A673 (cell line): ENCODE measurements at regions not wholly inside any gene's neighbourhood (a gene's known extent, or its start where the extent isn't known, plus 50 kb on each side); places are given as distances from the start of the nearest gene placed in this dataset.

ENCODE experiments used
- BruUV-seq: library from RNA; stranded (reverse); fragments of 400-500 nt; replicated peaks from 2 replicates; lab custom pipeline; 2021; lab: Mats Ljungman, UMichigan
- CTCF ChIA-PET: fragments of 300-600 bp; sonication (Branson Sonifier 250); formaldehyde crosslinking; loops from one replicate; lab custom pipeline; 2022; ENCODE audit warnings: antibody characterized with exemption; lab: Charles Lee
- POLR2A ChIA-PET: fragments of 300-600 bp; sonication (Branson Sonifier 250); formaldehyde crosslinking; loops from one replicate; lab custom pipeline; 2022; ENCODE audit warnings: antibody characterized with exemption; ENCODE audit not compliant: low non-redundant PET; lab: Charles Lee
- DNase-seq: peaks from one replicate; pipeline ENCODE4 v3.0.0-alpha.2; 2015; ENCODE audit warnings: low spot score
- H3K27ac ChIP-seq: fragments of 200-600 bp; sonication (generic); 2 replicates; pipeline ENCODE4 v1.5.1; 2016; ENCODE audit warnings: mixed run types, low read depth, mild to moderate bottlenecking, mixed read lengths, antibody characterized with exemption, low read length; ENCODE audit not compliant: poor library complexity, severe bottlenecking
- H3K27me3 ChIP-seq: fragments of 200-600 bp; sonication (generic); replicated peaks from 2 replicates; pipeline ENCODE4 v1.6.1; 2017; ENCODE audit warnings: mixed run types, low read depth, mild to moderate bottlenecking, mixed read lengths, antibody characterized with exemption, low read length; ENCODE audit not compliant: insufficient read depth, poor library complexity
- H3K36me3 ChIP-seq: fragments of 200-600 bp; sonication (generic); 2 replicates; pipeline ENCODE4 v1.6.1; 2016; ENCODE audit warnings: mixed run types, mild to moderate bottlenecking, mixed read lengths, antibody characterized with exemption, low read length; ENCODE audit not compliant: insufficient read depth, poor library complexity, severe bottlenecking
- H3K4me1 ChIP-seq: fragments of 200-600 bp; sonication (generic); 2 replicates; pipeline ENCODE4 v1.6.1; 2017; ENCODE audit warnings: mixed run types, mild to moderate bottlenecking, mixed read lengths, antibody characterized with exemption, low read length; ENCODE audit not compliant: insufficient read depth, poor library complexity, severe bottlenecking
- H3K4me3 ChIP-seq: fragments of 200-600 bp; sonication (generic); 2 replicates; pipeline ENCODE4 v1.5.1; 2016; ENCODE audit warnings: low read depth, mixed run types, mild to moderate bottlenecking, mixed read lengths, low read length; ENCODE audit not compliant: poor library complexity, severe bottlenecking
- H3K9me3 ChIP-seq: fragments of 200-600 bp; sonication (generic); 2 replicates; pipeline ENCODE4 v1.6.1; 2016; ENCODE audit warnings: mixed run types, low read depth, mild to moderate bottlenecking, mixed read lengths, antibody characterized with exemption, low read length; ENCODE audit not compliant: poor library complexity, severe bottlenecking
- EZH2 ChIP-seq: fragments of 200-600 bp; sonication (generic); IDR thresholded peaks from 2 replicates; pipeline ENCODE4 v1.6.1; 2017; ENCODE audit warnings: borderline replicate concordance, low read depth, mild to moderate bottlenecking, mixed read lengths, antibody characterized with exemption, low read length; ENCODE audit not compliant: poor library complexity, severe bottlenecking
- intact Hi-C: fragments of 100-400 bp; cut with micrococcal nuclease; formaldehyde crosslinking; loops from one replicate; pipeline ENCODE4 v1.10.0; 2022; ENCODE audit not compliant: unreplicated experiment
- TF ChIP-seq, protein P1 (sequence below): fragments of 300-800, 200-600 bp; sonication (generic); conservative IDR thresholded peaks from 2 replicates; pipeline ENCODE4 v1.5.1; 2017; ENCODE audit warnings: low read depth, mild to moderate bottlenecking, antibody characterized with exemption, low read length, moderate library complexity, mixed read lengths

DNA sequence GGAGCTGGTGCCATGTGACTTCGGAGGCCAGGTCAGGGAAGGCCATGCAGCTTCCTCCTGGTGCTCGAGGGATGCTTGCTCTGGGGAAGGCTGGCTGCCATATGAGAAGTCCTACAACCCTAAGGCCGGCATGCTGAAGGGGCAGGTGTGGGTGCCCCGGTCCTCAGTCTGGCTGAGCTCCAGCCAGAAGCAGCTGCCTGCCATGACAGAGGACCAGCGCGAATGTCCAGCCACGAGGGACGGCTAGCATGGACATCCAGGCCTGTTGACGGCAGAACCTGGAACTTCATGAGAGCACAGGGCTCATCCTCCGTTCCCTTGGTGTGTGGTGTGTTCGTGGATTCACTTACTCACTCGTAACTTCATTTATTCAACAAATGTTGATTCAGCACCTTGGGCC is 140.6 kb downstream of the IRF8 start:
- intact Hi-C loops, result no loop called here
- no peak for DNase-seq
- no TSS peak for BruUV-seq
- POLR2A ChIA-PET, result no interaction called here
- TF ChIP-seq, protein P1, sequence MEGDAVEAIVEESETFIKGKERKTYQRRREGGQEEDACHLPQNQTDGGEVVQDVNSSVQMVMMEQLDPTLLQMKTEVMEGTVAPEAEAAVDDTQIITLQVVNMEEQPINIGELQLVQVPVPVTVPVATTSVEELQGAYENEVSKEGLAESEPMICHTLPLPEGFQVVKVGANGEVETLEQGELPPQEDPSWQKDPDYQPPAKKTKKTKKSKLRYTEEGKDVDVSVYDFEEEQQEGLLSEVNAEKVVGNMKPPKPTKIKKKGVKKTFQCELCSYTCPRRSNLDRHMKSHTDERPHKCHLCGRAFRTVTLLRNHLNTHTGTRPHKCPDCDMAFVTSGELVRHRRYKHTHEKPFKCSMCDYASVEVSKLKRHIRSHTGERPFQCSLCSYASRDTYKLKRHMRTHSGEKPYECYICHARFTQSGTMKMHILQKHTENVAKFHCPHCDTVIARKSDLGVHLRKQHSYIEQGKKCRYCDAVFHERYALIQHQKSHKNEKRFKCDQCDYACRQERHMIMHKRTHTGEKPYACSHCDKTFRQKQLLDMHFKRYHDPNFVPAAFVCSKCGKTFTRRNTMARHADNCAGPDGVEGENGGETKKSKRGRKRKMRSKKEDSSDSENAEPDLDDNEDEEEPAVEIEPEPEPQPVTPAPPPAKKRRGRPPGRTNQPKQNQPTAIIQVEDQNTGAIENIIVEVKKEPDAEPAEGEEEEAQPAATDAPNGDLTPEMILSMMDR, result no peak
- no peak for TF ChIP-seq EZH2
- Histone ChIP-seq H3K9me3 (no peaks in the 10 kb centered on the region), H3K27ac (no peak overlapping the region), H3K4me3 (no peak overlapping the region), H3K27me3 (peaks cover 22% of the 10 kb centered on the region), H3K4me1 (no peaks in the 10 kb centered on the region), H3K36me3 (no peaks in the 10 kb centered on the region)
- CTCF ChIA-PET, result no interaction called here

- Histone ChIP-seq H3K4me3 (no peak overlapping the region), H3K27me3 (peaks cover 22% of the 10 kb centered on the region), H3K9me3 (no peaks in the 10 kb centered on the region), H3K27ac (no peak overlapping the region), H3K36me3 (no peaks in the 10 kb centered on the region), H3K4me1 (no peaks in the 10 kb centered on the region)
- TF ChIP-seq EZH2, result no peak
- TF ChIP-seq, protein P1, result no peak
- intact Hi-C loops, result no loop called here
- CTCF ChIA-PET, result interaction anchor here (0.5 kb wide), 1 partner anchor 224 kb away, joined by 8 read pairs; no protein-coding TSS in a partner anchor
- BruUV-seq, result no TSS peak
- POLR2A ChIA-PET, result no interaction called here
- no peak for DNase-seq
Measured at GRCh38 chr16:86040496-86040895, 141.5 kb downstream of the IRF8 start.

GRCh38 chr16:86041215-86041614 is 142.3 kb downstream of the IRF8 start:
- ChIA-PET CTCF (no interaction called here), POLR2A (no interaction called here)
- Histone ChIP-seq H3K27ac (no peak overlapping the region), H3K36me3 (no peaks in the 10 kb centered on the region), H3K4me3 (no peak overlapping the region), H3K9me3 (no peaks in the 10 kb centered on the region), H3K27me3 (peaks cover 28% of the 10 kb centered on the region), H3K4me1 (no peaks in the 10 kb centered on the region)
- TF ChIP-seq EZH2, result no peak
- TF ChIP-seq, protein P1, result no peak
- no peak for DNase-seq
- no TSS peak for BruUV-seq
- intact Hi-C loops, result no loop called here
